Epithelial cell of esophagus (primary cell): ENCODE measurements at regions not wholly inside any gene's neighbourhood (a gene's known extent, or its start where the extent isn't known, plus 50 kb on each side); places are given as distances from the start of the nearest gene placed in this dataset.

Experiments used
- DNase-seq: peaks from one replicate; pipeline ENCODE4 v3.0.0; 2010; ENCODE audit warnings: low read depth
- H3K4me3 ChIP-seq: 2 replicates; pipeline ENCODE4 v1.5.1; 2011; ENCODE audit warnings: mild to moderate bottlenecking, low read length, control low read depth
- TF ChIP-seq, protein P1 (sequence below): IDR thresholded peaks from 2 replicates; pipeline ENCODE4 v1.5.1; 2011; ENCODE audit warnings: low read depth, mild to moderate bottlenecking, low read length, control low read depth, inconsistent platforms; ENCODE audit not compliant: insufficient read depth; ENCODE audit errors: missing control alignments

DNA sequence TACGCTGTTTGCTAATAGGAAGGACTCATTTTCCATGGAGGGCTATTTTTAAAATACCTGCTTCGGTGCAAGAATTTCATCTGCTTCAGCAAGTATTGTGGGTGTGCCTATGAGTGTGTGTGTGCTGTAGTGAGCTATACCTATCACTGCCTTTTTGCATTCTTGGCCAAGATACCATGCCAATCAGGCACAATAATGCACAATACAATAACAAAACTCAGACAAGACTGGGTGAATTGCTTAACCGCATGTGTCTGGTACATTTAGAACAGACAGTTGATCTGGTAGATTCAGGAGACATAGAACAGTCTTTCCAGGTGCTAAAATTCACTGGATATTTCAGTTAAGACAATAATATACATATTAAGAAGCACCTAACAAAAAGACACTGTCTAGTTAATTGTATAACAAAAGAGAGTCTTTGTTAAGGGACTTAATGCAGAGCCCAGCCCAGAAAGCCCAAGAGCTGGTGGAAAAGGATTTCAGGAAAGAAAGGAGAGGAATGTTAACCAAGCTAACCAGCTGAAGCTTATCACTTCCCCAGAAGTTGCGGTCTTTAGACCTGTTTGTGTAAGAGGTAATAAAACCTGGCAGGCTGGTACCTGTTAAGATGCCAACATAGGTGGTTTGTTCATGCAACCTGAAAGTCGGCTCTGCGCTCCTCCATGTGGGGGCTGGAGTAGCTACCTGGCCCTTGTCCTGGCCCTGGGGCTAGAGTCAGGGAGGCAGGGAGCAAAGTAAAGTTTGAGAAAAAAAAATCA lies 153.3 kb upstream of the RBMS1 start:
- TF ChIP-seq, protein P1, sequence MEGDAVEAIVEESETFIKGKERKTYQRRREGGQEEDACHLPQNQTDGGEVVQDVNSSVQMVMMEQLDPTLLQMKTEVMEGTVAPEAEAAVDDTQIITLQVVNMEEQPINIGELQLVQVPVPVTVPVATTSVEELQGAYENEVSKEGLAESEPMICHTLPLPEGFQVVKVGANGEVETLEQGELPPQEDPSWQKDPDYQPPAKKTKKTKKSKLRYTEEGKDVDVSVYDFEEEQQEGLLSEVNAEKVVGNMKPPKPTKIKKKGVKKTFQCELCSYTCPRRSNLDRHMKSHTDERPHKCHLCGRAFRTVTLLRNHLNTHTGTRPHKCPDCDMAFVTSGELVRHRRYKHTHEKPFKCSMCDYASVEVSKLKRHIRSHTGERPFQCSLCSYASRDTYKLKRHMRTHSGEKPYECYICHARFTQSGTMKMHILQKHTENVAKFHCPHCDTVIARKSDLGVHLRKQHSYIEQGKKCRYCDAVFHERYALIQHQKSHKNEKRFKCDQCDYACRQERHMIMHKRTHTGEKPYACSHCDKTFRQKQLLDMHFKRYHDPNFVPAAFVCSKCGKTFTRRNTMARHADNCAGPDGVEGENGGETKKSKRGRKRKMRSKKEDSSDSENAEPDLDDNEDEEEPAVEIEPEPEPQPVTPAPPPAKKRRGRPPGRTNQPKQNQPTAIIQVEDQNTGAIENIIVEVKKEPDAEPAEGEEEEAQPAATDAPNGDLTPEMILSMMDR = no peak
- H3K4me3 ChIP-seq = peak overlapping the region; percentile 23
- DNase-seq = peak; percentile 94

DNA sequence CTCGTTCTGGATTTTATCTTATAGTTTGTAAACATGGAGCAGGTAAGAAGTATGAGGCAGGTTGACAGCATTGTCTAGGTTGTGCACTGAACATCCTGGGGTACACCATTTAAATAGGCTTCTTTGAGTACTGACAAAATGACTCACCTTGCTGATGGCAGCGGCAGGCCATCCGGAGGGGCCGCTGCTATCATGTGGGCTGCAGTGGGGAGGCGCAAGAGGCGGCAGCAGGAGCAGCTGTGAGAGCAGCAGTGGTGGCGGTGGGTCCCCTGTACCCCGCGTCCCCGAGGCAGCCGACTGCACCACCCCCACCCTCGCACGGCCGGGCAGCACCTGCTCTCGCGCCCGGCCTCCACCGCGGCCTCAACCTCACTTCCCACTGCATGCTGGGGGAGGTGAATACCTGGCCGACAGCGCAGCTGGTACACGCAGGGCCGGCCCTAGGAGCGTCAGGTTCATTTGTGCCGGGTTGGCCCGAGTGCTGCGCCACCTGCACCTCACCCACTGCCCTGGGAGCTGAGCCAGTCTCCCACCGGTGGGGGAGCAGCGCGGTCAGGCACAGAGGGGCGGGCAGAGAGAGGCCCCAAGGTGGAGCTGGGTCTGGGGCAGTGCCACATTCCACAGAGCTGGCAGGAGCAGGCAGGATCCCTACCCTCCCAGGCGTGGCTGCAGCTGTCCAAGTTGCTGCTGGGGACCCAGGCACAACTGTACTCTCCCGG lies 154.5 kb upstream of the RBMS1 start:
- DNase-seq = peak; percentile 19
- peak overlapping the region; percentile 23 for H3K4me3 ChIP-seq
- TF ChIP-seq, protein P1 = no peak

- TF ChIP-seq, protein P1 = no peak
- no peak overlapping the region for H3K4me3 ChIP-seq
- DNase-seq = no peak
Observed at GRCh38 chr2:160649698-160650097, 156.1 kb upstream of the RBMS1 start.

- H3K4me3 ChIP-seq = no peak overlapping the region
- TF ChIP-seq, protein P1 = no peak
- peak; percentile 39 for DNase-seq
Observed at GRCh38 chr2:160650196-160651118, 156.8 kb upstream of the RBMS1 start.

GRCh38 chr2:160651416-160652200 lies 158.0 kb upstream of the RBMS1 start:
- no peak overlapping the region for H3K4me3 ChIP-seq
- no peak for DNase-seq

More at GRCh38 chr2:160651416-160652200, 158.0 kb upstream of the RBMS1 start:
- TF ChIP-seq, protein P1 = no peak
